HFFc6 (cell line): ENCODE measurements at regions not wholly inside any gene's neighbourhood (a gene's known extent, or its start where the extent isn't known, plus 50 kb on each side); places are given as distances from the start of the nearest gene placed in this dataset.

Experiments used
- DNase-seq: peaks from one replicate; pipeline ENCODE4 v3.0.0-alpha.2; 2018
- H3K27ac Mint-ChIP-seq: 2 replicates; pipeline ENCODE4 v1.8.0; 2020; ENCODE audit warnings: mild to moderate bottlenecking, mixed read lengths
- H3K27me3 Mint-ChIP-seq: 2 replicates; pipeline ENCODE4 v1.8.0; 2021; ENCODE audit warnings: mild to moderate bottlenecking, moderate library complexity, mixed read lengths; ENCODE audit not compliant: insufficient read depth
- H3K36me3 Mint-ChIP-seq: 2 replicates; pipeline ENCODE4 v1.8.0; 2021; ENCODE audit warnings: low read depth, mixed read lengths
- H3K4me1 Mint-ChIP-seq: 2 replicates; pipeline ENCODE4 v1.8.0; 2020; ENCODE audit warnings: low read depth, mixed read lengths
- H3K4me3 Mint-ChIP-seq: 2 replicates; pipeline ENCODE4 v1.8.0; 2020; ENCODE audit warnings: mild to moderate bottlenecking, moderate library complexity, mixed read lengths
- H3K9me3 Mint-ChIP-seq: 2 replicates; pipeline ENCODE4 v1.8.0; 2020; ENCODE audit warnings: mild to moderate bottlenecking, mixed read lengths
- TF ChIP-seq, protein P1 (sequence below): fragments of 200-600 bp; sonication (generic); IDR thresholded peaks from 2 replicates; pipeline ENCODE4 v1.5.0; 2021; ENCODE audit warnings: antibody characterized with exemption, mild to moderate bottlenecking

DNA sequence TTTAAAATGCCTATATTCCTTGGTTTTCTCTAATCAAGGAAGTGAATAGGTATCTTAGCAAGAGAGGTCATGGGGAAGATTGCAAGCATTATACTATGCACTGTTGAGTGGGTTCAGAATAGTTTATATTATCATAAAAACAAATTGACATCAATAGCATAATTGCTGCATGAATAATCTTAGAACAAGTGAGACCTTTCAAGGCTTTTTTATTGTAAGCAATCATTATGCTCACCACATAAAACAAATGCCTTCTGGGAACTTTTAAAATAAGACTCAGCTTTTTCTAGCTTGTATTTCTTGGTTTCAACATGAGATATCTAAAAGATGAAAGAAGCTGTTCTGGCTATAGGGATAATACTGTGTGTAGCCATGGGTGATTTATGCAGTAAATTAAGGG is 135.6 kb upstream of the ZC3H12C start:
- TF ChIP-seq, protein P1, sequence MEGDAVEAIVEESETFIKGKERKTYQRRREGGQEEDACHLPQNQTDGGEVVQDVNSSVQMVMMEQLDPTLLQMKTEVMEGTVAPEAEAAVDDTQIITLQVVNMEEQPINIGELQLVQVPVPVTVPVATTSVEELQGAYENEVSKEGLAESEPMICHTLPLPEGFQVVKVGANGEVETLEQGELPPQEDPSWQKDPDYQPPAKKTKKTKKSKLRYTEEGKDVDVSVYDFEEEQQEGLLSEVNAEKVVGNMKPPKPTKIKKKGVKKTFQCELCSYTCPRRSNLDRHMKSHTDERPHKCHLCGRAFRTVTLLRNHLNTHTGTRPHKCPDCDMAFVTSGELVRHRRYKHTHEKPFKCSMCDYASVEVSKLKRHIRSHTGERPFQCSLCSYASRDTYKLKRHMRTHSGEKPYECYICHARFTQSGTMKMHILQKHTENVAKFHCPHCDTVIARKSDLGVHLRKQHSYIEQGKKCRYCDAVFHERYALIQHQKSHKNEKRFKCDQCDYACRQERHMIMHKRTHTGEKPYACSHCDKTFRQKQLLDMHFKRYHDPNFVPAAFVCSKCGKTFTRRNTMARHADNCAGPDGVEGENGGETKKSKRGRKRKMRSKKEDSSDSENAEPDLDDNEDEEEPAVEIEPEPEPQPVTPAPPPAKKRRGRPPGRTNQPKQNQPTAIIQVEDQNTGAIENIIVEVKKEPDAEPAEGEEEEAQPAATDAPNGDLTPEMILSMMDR, result no peak
- Mint-ChIP-seq H3K36me3 (no peaks in the 10 kb centered on the region), H3K27ac (no peak overlapping the region), H3K4me3 (no peak overlapping the region), H3K9me3 (no peaks in the 10 kb centered on the region), H3K4me1 (no peaks in the 10 kb centered on the region), H3K27me3 (peaks cover 3% of the 10 kb centered on the region)
- no peak for DNase-seq

DNA sequence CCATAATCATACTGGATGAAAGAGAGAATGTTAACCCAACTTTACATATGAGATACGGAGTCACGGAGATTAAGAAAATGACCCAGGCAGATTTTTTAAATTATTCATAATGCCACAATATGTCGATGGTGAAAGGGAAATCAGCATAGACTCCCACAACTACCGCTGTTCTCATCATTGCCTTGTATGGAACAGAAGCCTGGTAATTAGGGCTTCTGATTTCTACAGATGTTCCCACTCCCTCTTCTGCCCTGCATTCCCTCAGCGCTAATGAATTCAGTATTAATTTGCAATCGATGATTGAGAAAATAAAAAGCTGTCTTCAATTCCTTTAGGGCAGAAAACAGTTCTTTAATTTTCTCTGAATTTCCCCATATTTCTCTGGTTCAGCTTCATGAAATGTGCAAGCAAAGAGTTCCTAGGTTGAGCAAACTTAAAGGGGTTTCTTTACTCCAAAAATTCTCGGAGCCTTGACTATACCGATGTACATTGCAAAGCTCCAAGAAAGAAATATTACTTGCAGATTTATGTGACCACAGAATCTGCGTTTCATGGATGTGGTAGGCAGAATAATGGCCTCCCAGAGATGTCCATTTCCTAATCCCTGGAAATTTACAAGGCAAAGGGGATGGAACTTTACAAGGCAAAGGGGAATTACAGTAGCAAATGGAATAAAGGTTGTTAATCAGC is 134.9 kb upstream of the ZC3H12C start:
- Mint-ChIP-seq H3K4me3 (no peak overlapping the region), H3K27me3 (peaks cover 3% of the 10 kb centered on the region), H3K9me3 (no peaks in the 10 kb centered on the region), H3K4me1 (no peaks in the 10 kb centered on the region), H3K36me3 (no peaks in the 10 kb centered on the region), H3K27ac (no peak overlapping the region)
- TF ChIP-seq, protein P1, result no peak
- DNase-seq, result no peak

DNA sequence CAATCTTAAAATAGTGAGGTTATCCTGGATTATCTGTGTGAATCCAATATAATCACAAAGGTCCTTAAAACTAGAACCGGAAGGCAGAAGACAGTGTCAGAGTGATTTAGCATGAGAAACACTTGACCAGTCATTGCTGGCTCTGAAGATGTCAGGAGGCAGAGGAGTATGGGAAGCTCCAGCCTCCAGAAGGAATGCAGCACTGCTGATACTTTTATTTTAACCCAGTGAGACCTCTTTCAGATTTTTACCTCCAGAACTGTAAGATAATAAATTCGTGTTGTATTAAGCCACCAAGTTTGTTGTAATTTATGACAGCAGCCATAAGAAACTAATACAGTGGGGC is 134.4 kb upstream of the ZC3H12C start:
- TF ChIP-seq, protein P1, result no peak
- Mint-ChIP-seq H3K4me1 (no peaks in the 10 kb centered on the region), H3K36me3 (no peaks in the 10 kb centered on the region), H3K27ac (no peak overlapping the region), H3K4me3 (no peak overlapping the region), H3K9me3 (no peaks in the 10 kb centered on the region), H3K27me3 (peaks cover 3% of the 10 kb centered on the region)
- DNase-seq, result no peak

DNA sequence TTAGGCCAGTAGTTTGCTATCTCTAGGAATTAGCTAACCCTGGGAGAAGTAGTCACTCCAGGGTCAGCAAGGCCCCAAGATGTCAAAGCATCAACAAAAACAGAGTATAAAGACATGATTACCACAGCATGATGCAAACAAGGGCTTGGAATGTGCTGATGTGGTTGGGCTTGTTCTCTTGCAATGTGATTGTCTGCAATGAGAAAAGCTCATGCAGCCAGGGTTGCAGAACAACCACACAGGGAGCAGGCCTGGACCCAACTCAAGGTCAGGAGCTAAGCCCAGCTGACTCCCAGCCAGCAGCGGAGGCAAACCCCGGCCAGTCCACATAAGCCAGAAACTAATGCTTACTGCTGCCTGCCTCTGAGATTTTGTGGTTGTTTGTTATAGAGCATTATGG is 132.4 kb upstream of the ZC3H12C start:
- TF ChIP-seq, protein P1, result no peak
- peak; percentile 24 for DNase-seq
- Mint-ChIP-seq H3K4me3 (no peak overlapping the region), H3K27ac (no peak overlapping the region), H3K9me3 (no peaks in the 10 kb centered on the region), H3K4me1 (no peaks in the 10 kb centered on the region), H3K27me3 (peaks cover under 1% of the 10 kb centered on the region), H3K36me3 (no peaks in the 10 kb centered on the region)

DNA sequence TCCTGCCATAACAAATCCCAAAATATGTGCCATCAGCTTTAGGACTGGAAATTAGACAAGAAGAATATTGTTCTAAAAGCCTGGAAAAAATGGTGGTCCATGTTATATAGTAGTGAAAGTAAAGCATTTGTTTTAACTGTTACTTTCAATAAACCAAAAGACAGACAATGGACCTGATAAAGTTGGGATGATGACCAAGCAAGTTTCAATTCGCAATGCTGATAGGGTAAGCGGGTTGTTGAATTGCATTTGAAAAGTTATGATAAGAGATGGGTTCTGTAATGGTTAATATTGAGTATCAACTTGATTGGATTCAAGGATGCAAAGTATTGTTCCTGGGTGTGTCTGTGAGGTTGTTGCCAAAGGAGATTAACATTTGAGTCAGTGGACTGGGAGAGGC is 131.9 kb upstream of the ZC3H12C start:
- H3K27ac Mint-ChIP-seq, result no peak overlapping the region
- H3K36me3 Mint-ChIP-seq, result no peaks in the 10 kb centered on the region
- H3K4me3 Mint-ChIP-seq, result no peak overlapping the region
- TF ChIP-seq, protein P1, result no peak
- no peaks in the 10 kb centered on the region for H3K9me3 Mint-ChIP-seq
- DNase-seq, result no peak
- no peaks in the 10 kb centered on the region for H3K4me1 Mint-ChIP-seq
- no peaks in the 10 kb centered on the region; the same call in none of the 2 replicates for H3K27me3 Mint-ChIP-seq

DNA sequence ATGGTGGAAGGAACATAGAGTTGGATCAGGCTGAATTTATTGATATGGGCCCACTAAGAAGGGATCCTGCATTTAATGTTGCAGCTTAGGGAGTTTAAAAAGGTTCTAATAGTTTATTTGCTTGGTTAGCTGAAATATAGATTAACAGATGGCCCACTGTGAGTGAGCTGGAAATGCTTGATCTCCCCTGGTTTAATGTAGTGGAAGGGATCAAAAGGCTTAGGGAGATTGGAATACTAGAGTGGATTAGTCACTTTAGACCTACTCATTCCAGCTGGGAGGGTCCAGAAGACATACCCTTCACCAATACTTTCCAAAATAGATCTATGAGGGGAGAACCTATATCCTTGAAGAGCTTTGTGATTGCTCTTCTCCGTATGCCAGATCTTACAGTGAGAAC is 130.1 kb upstream of the ZC3H12C start:
- Mint-ChIP-seq H3K36me3 (no peaks in the 10 kb centered on the region), H3K9me3 (no peaks in the 10 kb centered on the region), H3K4me3 (no peak overlapping the region), H3K27me3 (no peaks in the 10 kb centered on the region; the same call in 1 of the 2 replicates), H3K4me1 (no peaks in the 10 kb centered on the region), H3K27ac (no peak overlapping the region)
- TF ChIP-seq, protein P1, result no peak
- no peak for DNase-seq
